Astrocyte of the spinal cord (primary cell): ENCODE measurements at regions not wholly inside any gene's neighbourhood (a gene's known extent, or its start where the extent isn't known, plus 50 kb on each side); places are given as distances from the start of the nearest gene placed in this dataset.
A peak's percentile ranks its signal among the peaks of the same experiment; 100 is the strongest.

ENCODE experiments used
- DNase-seq: peaks from one replicate; pipeline ENCODE4 v3.0.0; 2011; ENCODE audit warnings: low read depth, low spot score
- H3K4me3 ChIP-seq: 2 replicates; pipeline ENCODE4 v1.5.1; 2011; ENCODE audit warnings: low read depth, mild to moderate bottlenecking, low read length, moderate library complexity
- in situ Hi-C: cut with HindIII; loops from 2 replicates; pipeline ENCODE4 v1.10.0; 2017; ENCODE audit warnings: low sequenced_read_pairs
- TF ChIP-seq, protein P1 (sequence below): IDR thresholded peaks from 2 replicates; pipeline ENCODE4 v1.5.1; 2012; ENCODE audit warnings: low read depth, mild to moderate bottlenecking, low read length, inconsistent platforms

DNA sequence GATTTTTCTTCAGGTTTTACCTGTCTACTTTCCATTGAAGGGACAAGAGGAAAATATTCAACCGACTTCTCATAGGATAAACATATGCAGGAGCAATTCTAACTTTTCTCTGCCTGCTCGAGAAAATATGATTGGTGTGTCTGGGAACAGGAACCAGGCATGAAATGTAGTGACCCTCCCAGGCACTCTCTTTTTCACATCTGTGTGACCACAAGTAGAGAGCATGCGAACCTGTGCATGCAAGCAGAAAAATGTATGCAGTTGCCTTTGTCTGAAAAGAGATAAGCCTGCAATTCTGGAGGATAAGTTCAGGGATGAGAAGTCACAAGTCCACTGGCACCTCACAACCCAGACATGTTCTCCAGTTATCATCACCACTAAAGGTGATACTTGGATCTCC lies 583.5 kb upstream of the FAT3 start:
- TF ChIP-seq, protein P1, sequence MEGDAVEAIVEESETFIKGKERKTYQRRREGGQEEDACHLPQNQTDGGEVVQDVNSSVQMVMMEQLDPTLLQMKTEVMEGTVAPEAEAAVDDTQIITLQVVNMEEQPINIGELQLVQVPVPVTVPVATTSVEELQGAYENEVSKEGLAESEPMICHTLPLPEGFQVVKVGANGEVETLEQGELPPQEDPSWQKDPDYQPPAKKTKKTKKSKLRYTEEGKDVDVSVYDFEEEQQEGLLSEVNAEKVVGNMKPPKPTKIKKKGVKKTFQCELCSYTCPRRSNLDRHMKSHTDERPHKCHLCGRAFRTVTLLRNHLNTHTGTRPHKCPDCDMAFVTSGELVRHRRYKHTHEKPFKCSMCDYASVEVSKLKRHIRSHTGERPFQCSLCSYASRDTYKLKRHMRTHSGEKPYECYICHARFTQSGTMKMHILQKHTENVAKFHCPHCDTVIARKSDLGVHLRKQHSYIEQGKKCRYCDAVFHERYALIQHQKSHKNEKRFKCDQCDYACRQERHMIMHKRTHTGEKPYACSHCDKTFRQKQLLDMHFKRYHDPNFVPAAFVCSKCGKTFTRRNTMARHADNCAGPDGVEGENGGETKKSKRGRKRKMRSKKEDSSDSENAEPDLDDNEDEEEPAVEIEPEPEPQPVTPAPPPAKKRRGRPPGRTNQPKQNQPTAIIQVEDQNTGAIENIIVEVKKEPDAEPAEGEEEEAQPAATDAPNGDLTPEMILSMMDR, result no peak
- in situ Hi-C loops, result no loop called here
- no peak for DNase-seq
- no peak overlapping the region for H3K4me3 ChIP-seq

DNA sequence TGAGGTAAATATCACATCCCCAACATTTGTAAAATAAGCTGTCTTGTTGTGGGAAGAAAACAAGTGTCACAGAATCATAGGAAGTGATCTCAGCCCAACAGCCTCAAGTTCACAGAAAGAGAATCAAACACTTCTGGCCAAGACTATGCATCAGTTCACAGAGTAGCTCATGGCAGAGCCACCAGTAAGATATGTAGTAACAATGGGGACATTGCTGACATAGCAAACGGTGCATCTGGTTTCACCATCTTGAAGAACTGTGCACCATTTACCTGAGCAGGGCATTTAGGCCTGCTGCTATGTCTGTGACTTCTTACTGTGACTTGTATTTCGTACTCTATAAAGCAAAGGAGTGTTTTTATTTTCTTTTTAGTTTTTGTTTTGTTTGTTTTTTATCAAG lies 585.3 kb upstream of the FAT3 start:
- TF ChIP-seq, protein P1, result no peak
- no peak for DNase-seq
- in situ Hi-C loops, result no loop called here
- no peak overlapping the region for H3K4me3 ChIP-seq

DNA sequence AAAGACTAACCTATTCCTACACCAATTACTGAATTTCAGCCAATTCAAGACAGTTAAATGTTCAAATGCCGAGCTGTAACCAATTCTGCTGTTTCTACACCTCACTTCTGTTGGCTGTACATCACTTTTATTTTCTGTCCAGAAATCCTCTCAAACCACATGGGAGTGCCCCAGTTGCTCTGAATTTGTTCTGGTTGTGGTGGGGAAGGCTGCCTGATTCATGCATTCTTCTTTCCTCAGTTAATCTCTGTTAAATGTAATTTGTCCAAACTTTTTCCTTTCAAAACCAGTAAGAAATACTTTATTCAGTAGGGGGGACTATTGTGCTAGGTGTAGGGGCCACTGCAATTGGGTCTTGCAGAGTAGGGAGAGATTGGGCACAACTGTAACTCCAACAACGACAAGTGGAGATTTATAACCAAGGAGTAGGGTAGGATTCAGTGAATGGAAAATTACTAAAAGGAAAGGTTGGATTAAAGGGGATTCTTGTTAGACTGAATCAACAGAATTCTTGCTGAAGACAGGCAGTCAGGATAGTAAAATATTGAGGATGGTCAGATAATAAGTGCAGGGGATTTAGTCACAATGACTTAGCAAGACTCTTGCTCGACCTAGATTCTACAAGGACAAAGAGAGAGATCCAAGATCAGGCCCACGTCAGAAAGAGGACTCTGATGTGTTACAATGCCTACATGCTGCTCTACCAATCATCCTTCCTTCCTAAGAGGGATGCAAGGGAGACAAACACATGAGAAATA lies 593.5 kb upstream of the FAT3 start:
- DNase-seq, result peak; percentile 51
- H3K4me3 ChIP-seq, result no peak overlapping the region
- in situ Hi-C loops, result no loop called here
- TF ChIP-seq, protein P1, result no peak

DNA sequence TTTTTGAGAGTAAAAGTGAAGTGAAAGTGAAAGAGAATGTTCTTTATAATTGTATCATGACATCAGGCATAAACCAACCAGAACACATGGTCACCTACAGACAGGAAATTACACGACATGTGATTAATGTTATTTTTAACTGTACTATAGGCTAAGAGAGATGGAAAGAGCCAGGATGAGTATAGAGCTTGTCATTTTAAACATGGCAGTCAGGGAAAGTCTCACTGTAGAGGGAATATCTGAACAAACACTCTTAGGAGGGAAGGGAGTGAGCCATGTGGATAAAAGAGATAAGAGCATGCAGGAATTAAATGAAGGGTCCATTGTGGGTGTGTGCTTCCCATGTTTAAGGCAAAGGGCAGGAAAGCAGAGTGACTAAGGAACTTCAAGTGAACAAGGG lies 599.1 kb upstream of the FAT3 start:
- no peak for DNase-seq
- in situ Hi-C loops, result no loop called here
- no peak overlapping the region for H3K4me3 ChIP-seq
- TF ChIP-seq, protein P1, result no peak

DNA sequence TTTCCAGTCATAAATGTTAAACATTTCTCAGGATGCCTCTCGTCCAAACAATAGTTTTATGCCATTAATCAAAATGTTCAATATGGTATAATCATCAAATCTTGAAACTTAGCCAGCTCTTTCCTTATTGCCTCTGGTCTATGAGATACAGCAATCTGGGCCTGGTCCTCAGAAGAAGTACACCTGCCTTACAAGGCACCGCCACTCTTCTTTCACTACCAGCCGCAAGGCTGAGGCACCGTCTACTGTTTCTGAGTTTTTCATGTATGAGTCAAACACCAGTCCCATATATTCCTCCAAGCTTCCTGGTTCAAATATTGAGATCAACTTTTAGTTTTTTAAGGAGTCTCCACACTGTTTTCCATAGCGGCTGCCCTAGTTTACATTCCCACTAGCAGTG lies 600.6 kb upstream of the FAT3 start:
- TF ChIP-seq, protein P1, result no peak
- no peak overlapping the region for H3K4me3 ChIP-seq
- DNase-seq, result no peak
- in situ Hi-C loops, result no loop called here

DNA sequence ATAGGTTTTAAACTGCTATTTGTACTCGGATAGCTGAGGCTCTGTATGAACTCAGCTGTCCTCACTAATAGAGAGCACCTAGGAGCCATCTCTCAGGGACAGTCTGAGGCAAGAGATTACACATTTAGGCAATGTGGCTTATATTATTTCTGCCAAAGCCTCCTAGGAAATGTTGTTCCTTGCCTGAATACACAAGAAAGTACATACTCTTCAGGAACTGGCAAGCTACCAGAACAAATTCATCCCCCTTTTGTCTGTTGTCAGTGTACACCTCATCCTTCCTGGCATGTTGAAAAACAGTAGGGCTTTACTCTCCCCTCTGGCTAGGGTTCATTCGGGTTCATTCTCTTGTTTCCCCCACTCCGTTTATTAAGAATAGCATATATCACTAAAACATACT lies 615.9 kb upstream of the FAT3 start:
- TF ChIP-seq, protein P1, result no peak
- H3K4me3 ChIP-seq, result no peak overlapping the region
- DNase-seq, result no peak
- in situ Hi-C loops, result no loop called here
